ENCODE measurements at regions not wholly inside any gene's neighbourhood (a gene's known extent, or its start where the extent isn't known, plus 50 kb on each side); places are given as distances from the start of the nearest gene placed in this dataset.

DNA sequence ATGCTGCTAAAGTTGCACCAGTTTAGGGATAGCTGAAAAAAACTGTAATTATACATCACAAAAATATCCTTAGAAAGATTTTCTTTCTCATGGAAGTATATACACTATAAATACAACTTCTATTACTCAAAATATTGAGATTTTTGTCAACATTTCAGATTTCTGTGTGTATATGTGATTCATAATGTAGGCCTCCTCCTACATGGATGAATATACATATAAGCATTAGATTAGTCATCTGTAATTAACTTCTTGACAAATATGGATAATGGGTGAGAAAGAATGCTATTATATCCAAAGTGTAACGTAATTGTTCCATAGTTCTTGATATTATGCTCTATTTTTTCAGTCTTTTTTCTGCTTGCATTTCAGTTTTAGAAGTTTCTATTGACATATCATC lies 124.9 kb downstream of the CBLL2 start:
- DNase-seq (ENCODE audit: low spot score) = no peak
- Mint-ChIP-seq H3K27ac (no peak overlapping the region), H3K4me3 (no peak overlapping the region), H3K9me3 (peaks cover 9% of the 10 kb centered on the region), H3K36me3 (no peaks in the 10 kb centered on the region), H3K4me1 (no peaks in the 10 kb centered on the region), H3K27me3 (ENCODE audit: low read depth) (no peaks in the 10 kb centered on the region; the same call in 1 of the 2 replicates)
- no peak for ATAC-seq
- ChIA-PET POLR2A (no interaction called here), CTCF (no interaction called here)
- TF ChIP-seq, protein P1, sequence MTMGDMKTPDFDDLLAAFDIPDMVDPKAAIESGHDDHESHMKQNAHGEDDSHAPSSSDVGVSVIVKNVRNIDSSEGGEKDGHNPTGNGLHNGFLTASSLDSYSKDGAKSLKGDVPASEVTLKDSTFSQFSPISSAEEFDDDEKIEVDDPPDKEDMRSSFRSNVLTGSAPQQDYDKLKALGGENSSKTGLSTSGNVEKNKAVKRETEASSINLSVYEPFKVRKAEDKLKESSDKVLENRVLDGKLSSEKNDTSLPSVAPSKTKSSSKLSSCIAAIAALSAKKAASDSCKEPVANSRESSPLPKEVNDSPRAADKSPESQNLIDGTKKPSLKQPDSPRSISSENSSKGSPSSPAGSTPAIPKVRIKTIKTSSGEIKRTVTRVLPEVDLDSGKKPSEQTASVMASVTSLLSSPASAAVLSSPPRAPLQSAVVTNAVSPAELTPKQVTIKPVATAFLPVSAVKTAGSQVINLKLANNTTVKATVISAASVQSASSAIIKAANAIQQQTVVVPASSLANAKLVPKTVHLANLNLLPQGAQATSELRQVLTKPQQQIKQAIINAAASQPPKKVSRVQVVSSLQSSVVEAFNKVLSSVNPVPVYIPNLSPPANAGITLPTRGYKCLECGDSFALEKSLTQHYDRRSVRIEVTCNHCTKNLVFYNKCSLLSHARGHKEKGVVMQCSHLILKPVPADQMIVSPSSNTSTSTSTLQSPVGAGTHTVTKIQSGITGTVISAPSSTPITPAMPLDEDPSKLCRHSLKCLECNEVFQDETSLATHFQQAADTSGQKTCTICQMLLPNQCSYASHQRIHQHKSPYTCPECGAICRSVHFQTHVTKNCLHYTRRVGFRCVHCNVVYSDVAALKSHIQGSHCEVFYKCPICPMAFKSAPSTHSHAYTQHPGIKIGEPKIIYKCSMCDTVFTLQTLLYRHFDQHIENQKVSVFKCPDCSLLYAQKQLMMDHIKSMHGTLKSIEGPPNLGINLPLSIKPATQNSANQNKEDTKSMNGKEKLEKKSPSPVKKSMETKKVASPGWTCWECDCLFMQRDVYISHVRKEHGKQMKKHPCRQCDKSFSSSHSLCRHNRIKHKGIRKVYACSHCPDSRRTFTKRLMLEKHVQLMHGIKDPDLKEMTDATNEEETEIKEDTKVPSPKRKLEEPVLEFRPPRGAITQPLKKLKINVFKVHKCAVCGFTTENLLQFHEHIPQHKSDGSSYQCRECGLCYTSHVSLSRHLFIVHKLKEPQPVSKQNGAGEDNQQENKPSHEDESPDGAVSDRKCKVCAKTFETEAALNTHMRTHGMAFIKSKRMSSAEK (CRISPR knock-in tag; IDR thresholded peaks at IDR 0.05; ENCODE audit: borderline replicate concordance) = no peak
- TF ChIP-seq PRRX2 (CRISPR knock-in tag; IDR thresholded peaks at IDR 0.05) (no peak), OVOL2 (CRISPR knock-in tag; IDR thresholded peaks at IDR 0.05; ENCODE audit: borderline replicate concordance) (no peak), ZNF232 (CRISPR knock-in tag; IDR thresholded peaks at IDR 0.05) (no peak), CREM (CRISPR knock-in tag; IDR thresholded peaks at IDR 0.05) (no peak), KAT7 (CRISPR knock-in tag; IDR thresholded peaks at IDR 0.05; ENCODE audit: borderline replicate concordance) (no peak), IRF2 (CRISPR knock-in tag; IDR thresholded peaks at IDR 0.05; ENCODE audit: borderline replicate concordance, low read depth) (no peak), JAZF1 (CRISPR knock-in tag; IDR thresholded peaks at IDR 0.05) (no peak), JUN (CRISPR knock-in tag; IDR thresholded peaks at IDR 0.05) (no peak), GABPB1 (CRISPR knock-in tag; IDR thresholded peaks at IDR 0.05) (no peak), ATF1 (CRISPR knock-in tag; IDR thresholded peaks at IDR 0.05) (no peak), NR2C2 (CRISPR knock-in tag; IDR thresholded peaks at IDR 0.05) (no peak), TCF7 (CRISPR knock-in tag; IDR thresholded peaks at IDR 0.05; ENCODE audit: low read depth) (no peak)
- TF ChIP-seq, protein P2, sequence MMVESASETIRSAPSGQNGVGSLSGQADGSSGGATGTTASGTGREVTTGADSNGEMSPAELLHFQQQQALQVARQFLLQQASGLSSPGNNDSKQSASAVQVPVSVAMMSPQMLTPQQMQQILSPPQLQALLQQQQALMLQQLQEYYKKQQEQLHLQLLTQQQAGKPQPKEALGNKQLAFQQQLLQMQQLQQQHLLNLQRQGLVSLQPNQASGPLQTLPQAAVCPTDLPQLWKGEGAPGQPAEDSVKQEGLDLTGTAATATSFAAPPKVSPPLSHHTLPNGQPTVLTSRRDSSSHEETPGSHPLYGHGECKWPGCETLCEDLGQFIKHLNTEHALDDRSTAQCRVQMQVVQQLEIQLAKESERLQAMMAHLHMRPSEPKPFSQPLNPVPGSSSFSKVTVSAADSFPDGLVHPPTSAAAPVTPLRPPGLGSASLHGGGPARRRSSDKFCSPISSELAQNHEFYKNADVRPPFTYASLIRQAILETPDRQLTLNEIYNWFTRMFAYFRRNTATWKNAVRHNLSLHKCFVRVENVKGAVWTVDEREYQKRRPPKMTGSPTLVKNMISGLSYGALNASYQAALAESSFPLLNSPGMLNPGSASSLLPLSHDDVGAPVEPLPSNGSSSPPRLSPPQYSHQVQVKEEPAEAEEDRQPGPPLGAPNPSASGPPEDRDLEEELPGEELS (CRISPR knock-in tag; IDR thresholded peaks at IDR 0.05) = no peak
- TF ChIP-seq, protein P3, sequence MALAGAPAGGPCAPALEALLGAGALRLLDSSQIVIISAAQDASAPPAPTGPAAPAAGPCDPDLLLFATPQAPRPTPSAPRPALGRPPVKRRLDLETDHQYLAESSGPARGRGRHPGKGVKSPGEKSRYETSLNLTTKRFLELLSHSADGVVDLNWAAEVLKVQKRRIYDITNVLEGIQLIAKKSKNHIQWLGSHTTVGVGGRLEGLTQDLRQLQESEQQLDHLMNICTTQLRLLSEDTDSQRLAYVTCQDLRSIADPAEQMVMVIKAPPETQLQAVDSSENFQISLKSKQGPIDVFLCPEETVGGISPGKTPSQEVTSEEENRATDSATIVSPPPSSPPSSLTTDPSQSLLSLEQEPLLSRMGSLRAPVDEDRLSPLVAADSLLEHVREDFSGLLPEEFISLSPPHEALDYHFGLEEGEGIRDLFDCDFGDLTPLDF (CRISPR knock-in tag; IDR thresholded peaks at IDR 0.05) = no peak
- TF ChIP-seq, protein P4, sequence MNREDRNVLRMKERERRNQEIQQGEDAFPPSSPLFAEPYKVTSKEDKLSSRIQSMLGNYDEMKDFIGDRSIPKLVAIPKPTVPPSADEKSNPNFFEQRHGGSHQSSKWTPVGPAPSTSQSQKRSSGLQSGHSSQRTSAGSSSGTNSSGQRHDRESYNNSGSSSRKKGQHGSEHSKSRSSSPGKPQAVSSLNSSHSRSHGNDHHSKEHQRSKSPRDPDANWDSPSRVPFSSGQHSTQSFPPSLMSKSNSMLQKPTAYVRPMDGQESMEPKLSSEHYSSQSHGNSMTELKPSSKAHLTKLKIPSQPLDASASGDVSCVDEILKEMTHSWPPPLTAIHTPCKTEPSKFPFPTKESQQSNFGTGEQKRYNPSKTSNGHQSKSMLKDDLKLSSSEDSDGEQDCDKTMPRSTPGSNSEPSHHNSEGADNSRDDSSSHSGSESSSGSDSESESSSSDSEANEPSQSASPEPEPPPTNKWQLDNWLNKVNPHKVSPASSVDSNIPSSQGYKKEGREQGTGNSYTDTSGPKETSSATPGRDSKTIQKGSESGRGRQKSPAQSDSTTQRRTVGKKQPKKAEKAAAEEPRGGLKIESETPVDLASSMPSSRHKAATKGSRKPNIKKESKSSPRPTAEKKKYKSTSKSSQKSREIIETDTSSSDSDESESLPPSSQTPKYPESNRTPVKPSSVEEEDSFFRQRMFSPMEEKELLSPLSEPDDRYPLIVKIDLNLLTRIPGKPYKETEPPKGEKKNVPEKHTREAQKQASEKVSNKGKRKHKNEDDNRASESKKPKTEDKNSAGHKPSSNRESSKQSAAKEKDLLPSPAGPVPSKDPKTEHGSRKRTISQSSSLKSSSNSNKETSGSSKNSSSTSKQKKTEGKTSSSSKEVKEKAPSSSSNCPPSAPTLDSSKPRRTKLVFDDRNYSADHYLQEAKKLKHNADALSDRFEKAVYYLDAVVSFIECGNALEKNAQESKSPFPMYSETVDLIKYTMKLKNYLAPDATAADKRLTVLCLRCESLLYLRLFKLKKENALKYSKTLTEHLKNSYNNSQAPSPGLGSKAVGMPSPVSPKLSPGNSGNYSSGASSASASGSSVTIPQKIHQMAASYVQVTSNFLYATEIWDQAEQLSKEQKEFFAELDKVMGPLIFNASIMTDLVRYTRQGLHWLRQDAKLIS (CRISPR knock-in tag; IDR thresholded peaks at IDR 0.05; ENCODE audit: borderline replicate concordance) = no peak
- TF ChIP-seq, protein P5, sequence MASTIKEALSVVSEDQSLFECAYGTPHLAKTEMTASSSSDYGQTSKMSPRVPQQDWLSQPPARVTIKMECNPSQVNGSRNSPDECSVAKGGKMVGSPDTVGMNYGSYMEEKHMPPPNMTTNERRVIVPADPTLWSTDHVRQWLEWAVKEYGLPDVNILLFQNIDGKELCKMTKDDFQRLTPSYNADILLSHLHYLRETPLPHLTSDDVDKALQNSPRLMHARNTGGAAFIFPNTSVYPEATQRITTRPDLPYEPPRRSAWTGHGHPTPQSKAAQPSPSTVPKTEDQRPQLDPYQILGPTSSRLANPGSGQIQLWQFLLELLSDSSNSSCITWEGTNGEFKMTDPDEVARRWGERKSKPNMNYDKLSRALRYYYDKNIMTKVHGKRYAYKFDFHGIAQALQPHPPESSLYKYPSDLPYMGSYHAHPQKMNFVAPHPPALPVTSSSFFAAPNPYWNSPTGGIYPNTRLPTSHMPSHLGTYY (CRISPR knock-in tag; IDR thresholded peaks at IDR 0.05) = no peak

Measured in WTC11 (cell line).